ENCODE measurements at regions not wholly inside any gene's neighbourhood (a gene's known extent, or its start where the extent isn't known, plus 50 kb on each side); places are given as distances from the start of the nearest gene placed in this dataset.
A peak's percentile ranks its signal among the peaks of the same experiment; 100 is the strongest.

DNA sequence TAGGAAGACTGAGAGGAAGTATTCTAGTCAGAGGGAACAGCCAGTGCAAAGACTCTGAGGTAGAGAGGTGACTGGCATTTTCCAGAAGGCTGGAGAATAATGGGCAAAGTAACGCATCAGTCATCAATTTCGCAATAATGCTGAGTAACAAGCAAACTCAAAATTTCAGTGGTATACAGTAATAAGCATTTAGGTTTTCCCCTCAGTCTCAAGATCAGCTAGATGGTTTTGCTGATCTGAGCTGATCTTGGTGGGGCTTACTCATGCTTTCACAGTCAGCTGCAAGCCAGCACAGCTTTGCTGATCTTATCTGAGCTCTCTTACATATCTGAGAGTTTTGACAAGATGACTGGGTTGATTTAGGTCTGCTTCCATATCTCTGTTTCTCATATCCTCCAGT is 108.7 kb downstream of the TSEN15 start:
- Histone ChIP-seq H3K27me3 (replicated peaks; ENCODE audit: control insufficient read depth, insufficient read depth, low read length) (no peaks in the 10 kb centered on the region), H3K9ac (ENCODE audit: low read length) (no peak overlapping the region), H3K4me1 (ENCODE audit: control insufficient read depth, insufficient read depth, low read length) (peaks cover 32% of the 10 kb centered on the region), H3K4me3 (ENCODE audit: low read length) (peak overlapping the region; percentile 10), H3K9me3 (ENCODE audit: control insufficient read depth, low read length) (no peaks in the 10 kb centered on the region), H3K36me3 (ENCODE audit: control insufficient read depth, insufficient read depth, low read length, severe bottlenecking) (no peaks in the 10 kb centered on the region)
- DNase-seq (ENCODE audit: low read depth): peak; percentile 59

DNA sequence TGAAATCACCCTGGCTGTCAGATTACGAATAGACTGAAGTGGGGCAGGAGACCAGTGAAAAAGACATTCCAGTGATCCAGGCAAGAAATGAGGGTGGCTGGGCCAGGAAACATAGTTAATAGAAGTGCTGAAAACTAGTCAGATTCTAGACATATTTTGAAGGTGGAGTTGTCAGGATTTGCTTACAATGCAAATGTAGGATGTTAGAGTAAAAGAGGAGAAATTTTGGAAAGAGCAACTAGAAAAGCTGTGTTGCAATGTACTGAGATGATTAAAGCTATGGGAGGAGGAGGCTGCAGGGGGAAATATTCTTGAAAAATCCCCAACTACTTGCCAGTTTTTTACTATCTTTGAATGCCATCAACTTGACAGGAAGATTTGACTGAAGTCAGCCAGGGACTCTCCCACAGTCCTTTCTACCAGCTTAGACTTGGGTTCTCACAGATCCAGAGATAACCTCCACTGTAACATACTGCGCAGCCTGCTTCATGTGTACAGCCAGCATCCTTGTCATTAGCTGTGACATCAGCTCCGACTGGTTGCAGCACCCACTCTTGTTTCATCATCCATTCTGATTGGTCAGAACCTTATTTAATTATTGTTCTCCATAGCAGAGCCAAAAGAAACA is 109.7 kb downstream of the TSEN15 start:
- Histone ChIP-seq H3K9ac (ENCODE audit: low read length) (no peak overlapping the region), H3K4me3 (ENCODE audit: low read length) (peak overlapping the region; percentile 10), H3K36me3 (ENCODE audit: control insufficient read depth, insufficient read depth, low read length, severe bottlenecking) (no peaks in the 10 kb centered on the region), H3K9me3 (ENCODE audit: control insufficient read depth, low read length) (no peaks in the 10 kb centered on the region), H3K4me1 (ENCODE audit: control insufficient read depth, insufficient read depth, low read length) (peaks cover 32% of the 10 kb centered on the region), H3K27me3 (replicated peaks; ENCODE audit: control insufficient read depth, insufficient read depth, low read length) (no peaks in the 10 kb centered on the region)
- DNase-seq (ENCODE audit: low read depth): peak; percentile 79

DNA sequence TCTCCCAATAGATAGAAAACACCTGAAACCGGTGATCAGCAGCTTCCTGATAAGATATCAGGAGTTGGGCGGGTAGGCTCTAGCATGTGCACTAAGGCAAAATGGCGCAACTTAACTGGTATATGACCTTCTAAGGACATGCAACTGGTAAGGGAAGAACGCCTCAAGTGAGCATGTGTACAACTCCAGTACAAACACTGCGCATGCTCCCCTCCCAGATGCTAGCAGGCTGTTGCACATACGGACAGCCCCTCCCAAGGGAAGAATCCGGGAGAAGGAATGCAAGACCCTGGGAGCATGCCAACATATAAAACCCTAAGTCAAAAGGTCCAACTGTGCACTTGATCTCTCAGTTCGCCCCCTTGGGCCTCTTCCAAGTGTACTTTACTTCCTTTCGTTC is 110.8 kb downstream of the TSEN15 start:
- H3K36me3 ChIP-seq (ENCODE audit: control insufficient read depth, insufficient read depth, low read length, severe bottlenecking): no peaks in the 10 kb centered on the region
- H3K4me1 ChIP-seq (ENCODE audit: control insufficient read depth, insufficient read depth, low read length): peaks cover 32% of the 10 kb centered on the region
- no peaks in the 10 kb centered on the region for H3K9me3 ChIP-seq (ENCODE audit: control insufficient read depth, low read length)
- DNase-seq (ENCODE audit: low read depth): no peak
- H3K9ac ChIP-seq (ENCODE audit: low read length): no peak overlapping the region
- H3K27me3 ChIP-seq (replicated peaks; ENCODE audit: control insufficient read depth, insufficient read depth, low read length): no peaks in the 10 kb centered on the region
- H3K4me3 ChIP-seq (ENCODE audit: low read length): no peak overlapping the region

DNA sequence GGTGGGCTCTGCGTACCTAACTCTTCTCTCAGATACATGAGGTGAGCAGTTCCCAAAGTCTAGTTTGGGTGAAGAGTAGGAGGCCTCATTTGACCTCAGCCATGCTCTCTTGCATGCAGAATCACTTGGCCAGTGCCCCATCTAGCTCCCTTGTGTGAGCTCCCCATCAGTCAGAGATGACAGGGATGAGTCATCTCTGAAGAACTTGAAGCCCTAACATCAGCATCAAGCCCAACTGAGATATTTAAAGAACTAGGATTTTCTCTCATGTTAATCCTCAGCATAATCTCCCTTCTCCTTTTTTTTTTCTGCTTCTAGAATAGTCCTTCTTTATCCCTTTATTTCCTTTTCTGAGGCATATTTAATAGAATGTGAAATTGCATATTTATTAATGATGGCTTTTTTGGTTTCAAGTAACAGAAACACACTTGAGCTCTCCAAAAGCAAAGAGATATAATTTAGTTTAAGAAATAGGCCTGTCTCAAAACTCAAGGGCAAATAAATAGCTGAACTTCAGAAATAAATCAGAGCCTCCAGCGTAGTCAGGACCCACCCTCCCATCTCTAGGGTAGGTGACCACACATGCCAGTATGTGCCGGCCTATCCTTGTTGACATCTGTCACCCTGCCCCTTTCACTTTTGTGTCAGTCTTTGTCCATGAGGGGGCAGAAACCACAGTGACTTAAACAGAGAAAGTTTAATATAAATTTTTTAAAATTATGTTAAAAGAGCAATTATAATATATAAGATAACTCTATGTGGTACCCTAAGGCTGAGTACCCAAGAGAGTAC is 112.3 kb downstream of the TSEN15 start:
- H3K4me1 ChIP-seq (ENCODE audit: control insufficient read depth, insufficient read depth, low read length): peaks cover 32% of the 10 kb centered on the region
- DNase-seq (ENCODE audit: low read depth): peak; percentile 38
- no peak overlapping the region for H3K9ac ChIP-seq (ENCODE audit: low read length)
- no peaks in the 10 kb centered on the region for H3K36me3 ChIP-seq (ENCODE audit: control insufficient read depth, insufficient read depth, low read length, severe bottlenecking)
- no peak overlapping the region for H3K4me3 ChIP-seq (ENCODE audit: low read length)
- no peaks in the 10 kb centered on the region for H3K9me3 ChIP-seq (ENCODE audit: control insufficient read depth, low read length)
- no peaks in the 10 kb centered on the region for H3K27me3 ChIP-seq (replicated peaks; ENCODE audit: control insufficient read depth, insufficient read depth, low read length)

DNA sequence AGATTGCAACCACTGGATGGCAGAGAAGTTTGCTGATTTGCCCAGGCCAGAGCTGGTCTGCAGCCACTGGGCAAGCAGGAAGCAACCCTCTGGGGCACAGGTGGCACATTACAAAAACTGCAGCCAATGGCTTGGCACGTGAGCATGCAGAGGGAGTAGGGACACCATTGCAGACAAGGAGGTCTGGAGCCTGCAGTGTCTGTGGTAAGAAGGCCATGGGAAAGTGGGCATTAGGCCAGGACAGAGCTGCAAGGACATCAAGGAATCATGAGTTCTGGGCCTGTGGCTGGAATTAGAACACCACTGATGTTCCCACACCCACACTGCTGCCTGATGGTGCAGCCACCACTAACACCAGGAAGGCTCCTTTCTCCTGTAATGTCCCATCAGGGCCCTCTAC is 113.0 kb downstream of the TSEN15 start:
- DNase-seq (ENCODE audit: low read depth): no peak
- Histone ChIP-seq H3K4me1 (ENCODE audit: control insufficient read depth, insufficient read depth, low read length) (peaks cover 32% of the 10 kb centered on the region), H3K9me3 (ENCODE audit: control insufficient read depth, low read length) (no peaks in the 10 kb centered on the region), H3K4me3 (ENCODE audit: low read length) (no peak overlapping the region), H3K9ac (ENCODE audit: low read length) (no peak overlapping the region), H3K27me3 (replicated peaks; ENCODE audit: control insufficient read depth, insufficient read depth, low read length) (no peaks in the 10 kb centered on the region), H3K36me3 (ENCODE audit: control insufficient read depth, insufficient read depth, low read length, severe bottlenecking) (no peaks in the 10 kb centered on the region)

DNA sequence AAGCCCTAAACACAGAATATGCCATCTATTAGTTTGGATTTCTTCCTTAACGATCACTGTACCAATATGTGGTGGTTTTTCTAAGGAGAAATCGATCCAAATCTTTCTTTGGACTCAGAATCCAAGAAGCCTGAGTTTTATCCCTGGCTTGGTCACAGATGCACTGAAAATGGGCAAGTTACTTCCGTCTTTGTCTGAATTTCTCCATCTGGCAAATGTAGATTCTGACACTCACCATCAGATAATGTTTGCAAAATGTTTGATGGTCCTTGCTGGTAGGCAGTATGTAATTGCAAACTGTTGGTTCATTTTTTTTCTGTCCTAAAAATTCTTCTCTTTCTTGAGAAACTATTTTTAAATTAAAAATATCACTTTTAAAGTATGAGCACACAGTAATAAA is 115.0 kb downstream of the TSEN15 start:
- H3K27me3 ChIP-seq (replicated peaks; ENCODE audit: control insufficient read depth, insufficient read depth, low read length): no peaks in the 10 kb centered on the region
- no peak for DNase-seq (ENCODE audit: low read depth)
- H3K9me3 ChIP-seq (ENCODE audit: control insufficient read depth, low read length): no peaks in the 10 kb centered on the region
- H3K4me3 ChIP-seq (ENCODE audit: low read length): no peak overlapping the region
- H3K36me3 ChIP-seq (ENCODE audit: control insufficient read depth, insufficient read depth, low read length, severe bottlenecking): no peaks in the 10 kb centered on the region
- H3K4me1 ChIP-seq (ENCODE audit: control insufficient read depth, insufficient read depth, low read length): peaks cover 21% of the 10 kb centered on the region
- H3K9ac ChIP-seq (ENCODE audit: low read length): no peak overlapping the region

DNA sequence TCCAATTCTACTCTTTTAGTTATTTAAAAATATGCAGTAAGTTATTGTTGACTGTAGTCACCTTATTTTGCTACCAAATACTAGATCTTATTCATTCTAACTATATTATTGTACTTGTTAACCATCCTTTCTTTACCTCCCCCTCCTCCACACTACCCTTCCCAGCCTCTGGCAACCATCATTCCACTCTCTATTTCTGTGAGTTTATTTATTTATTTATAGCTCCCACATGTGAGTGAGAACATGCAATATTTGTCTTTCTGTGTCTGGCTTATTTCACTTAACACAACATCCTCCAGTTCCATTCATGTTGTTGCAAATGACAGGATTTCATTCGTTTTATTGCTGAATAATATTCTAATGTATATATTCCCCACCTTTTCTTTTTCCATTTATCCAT is 115.8 kb downstream of the TSEN15 start:
- Histone ChIP-seq H3K27me3 (replicated peaks; ENCODE audit: control insufficient read depth, insufficient read depth, low read length) (no peaks in the 10 kb centered on the region), H3K4me1 (ENCODE audit: control insufficient read depth, insufficient read depth, low read length) (peaks cover 16% of the 10 kb centered on the region), H3K4me3 (ENCODE audit: low read length) (no peak overlapping the region), H3K9me3 (ENCODE audit: control insufficient read depth, low read length) (no peaks in the 10 kb centered on the region), H3K9ac (ENCODE audit: low read length) (no peak overlapping the region), H3K36me3 (ENCODE audit: control insufficient read depth, insufficient read depth, low read length, severe bottlenecking) (no peaks in the 10 kb centered on the region)
- DNase-seq (ENCODE audit: low read depth): no peak

DNA sequence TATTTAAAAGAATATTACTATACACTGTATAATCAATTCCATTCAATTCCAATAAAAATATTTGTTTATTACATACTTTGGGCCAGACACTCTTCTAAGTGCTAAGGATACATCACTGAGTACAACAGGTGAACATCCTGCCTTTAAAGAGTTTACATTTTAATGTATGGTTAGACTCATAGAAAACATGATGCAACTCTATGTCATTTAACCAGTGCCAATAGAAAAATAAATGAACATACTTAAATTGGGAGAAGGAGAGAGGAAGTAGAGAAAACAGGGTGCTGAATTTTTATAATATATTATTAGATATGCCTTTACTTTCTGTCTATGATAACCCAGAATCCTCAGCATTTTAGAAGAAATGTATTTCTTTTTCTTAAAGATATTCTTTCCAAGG is 119.2 kb downstream of the TSEN15 start:
- no peak overlapping the region for H3K9ac ChIP-seq (ENCODE audit: low read length)
- no peak for DNase-seq (ENCODE audit: low read depth)
- H3K4me1 ChIP-seq (ENCODE audit: control insufficient read depth, insufficient read depth, low read length): no peaks in the 10 kb centered on the region
- no peaks in the 10 kb centered on the region for H3K36me3 ChIP-seq (ENCODE audit: control insufficient read depth, insufficient read depth, low read length, severe bottlenecking)
- no peak overlapping the region for H3K4me3 ChIP-seq (ENCODE audit: low read length)
- no peaks in the 10 kb centered on the region for H3K27me3 ChIP-seq (replicated peaks; ENCODE audit: control insufficient read depth, insufficient read depth, low read length)
- no peaks in the 10 kb centered on the region for H3K9me3 ChIP-seq (ENCODE audit: control insufficient read depth, low read length)

DNA sequence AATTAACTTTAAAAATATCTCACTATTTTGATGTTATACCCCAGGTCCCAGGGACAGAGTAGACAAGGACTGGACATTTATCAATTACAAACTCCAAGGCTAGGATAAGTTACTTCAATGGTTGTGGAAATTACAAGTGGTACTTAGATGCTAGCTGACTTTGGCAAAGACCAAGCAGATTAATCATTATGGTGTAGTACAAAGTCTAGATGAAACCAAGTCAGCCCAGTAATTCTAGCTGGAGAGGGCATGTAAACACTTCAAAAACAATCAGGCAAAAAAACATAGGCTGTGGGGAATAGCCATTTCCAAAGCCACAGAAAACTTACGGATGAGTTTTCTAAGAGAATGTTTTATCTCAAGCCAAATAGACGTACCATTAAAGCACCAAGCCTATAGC is 124.5 kb downstream of the TSEN15 start:
- H3K27me3 ChIP-seq (replicated peaks; ENCODE audit: control insufficient read depth, insufficient read depth, low read length): no peaks in the 10 kb centered on the region
- DNase-seq (ENCODE audit: low read depth): no peak

DNA sequence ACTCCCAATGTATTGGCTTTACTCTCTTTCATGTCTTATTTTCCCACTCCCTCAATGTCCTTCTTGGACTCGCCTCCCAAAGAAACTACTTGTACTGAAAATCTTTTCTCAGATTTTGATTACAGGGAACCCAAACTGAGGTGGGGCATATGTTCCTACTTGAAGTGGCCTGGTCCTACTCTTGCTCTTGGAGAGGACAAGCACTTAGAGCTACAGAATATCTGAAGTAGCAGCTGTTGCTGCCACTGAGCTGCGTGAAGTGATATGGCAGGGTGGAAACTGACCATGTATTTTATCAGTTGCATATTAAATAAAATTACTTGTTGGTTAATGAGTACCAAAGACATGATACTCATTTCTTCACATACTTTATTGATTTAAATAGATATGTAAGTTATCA is 129.5 kb downstream of the TSEN15 start:
- no peak overlapping the region for H3K9ac ChIP-seq (ENCODE audit: low read length)

More for the DNA sequence above, 124.5 kb downstream of the TSEN15 start:
- Histone ChIP-seq H3K9me3 (ENCODE audit: control insufficient read depth, low read length) (no peaks in the 10 kb centered on the region), H3K9ac (ENCODE audit: low read length) (no peak overlapping the region), H3K36me3 (ENCODE audit: control insufficient read depth, insufficient read depth, low read length, severe bottlenecking) (no peaks in the 10 kb centered on the region), H3K4me1 (ENCODE audit: control insufficient read depth, insufficient read depth, low read length) (no peaks in the 10 kb centered on the region), H3K4me3 (ENCODE audit: low read length) (no peak overlapping the region)

DNA sequence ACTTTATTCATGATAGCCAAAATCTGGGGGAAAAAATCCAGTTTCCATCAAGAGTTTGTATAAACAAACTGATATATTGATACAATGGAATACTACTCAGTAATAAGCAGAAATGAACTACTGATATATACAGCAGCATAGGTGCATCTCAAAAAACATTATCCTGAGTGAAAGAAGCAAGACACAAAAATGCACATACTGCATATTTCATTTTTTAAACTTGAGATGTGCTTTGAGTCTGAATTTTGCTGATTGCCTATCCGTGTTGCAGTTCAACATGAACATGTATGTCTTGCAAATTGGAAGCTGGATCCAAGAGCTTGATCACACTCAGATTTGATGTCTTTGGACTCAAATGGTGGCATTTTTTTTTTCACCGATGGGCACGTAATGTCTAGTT is 132.4 kb downstream of the TSEN15 start:
- Histone ChIP-seq H3K27me3 (replicated peaks; ENCODE audit: control insufficient read depth, insufficient read depth, low read length) (no peaks in the 10 kb centered on the region), H3K4me3 (ENCODE audit: low read length) (no peak overlapping the region), H3K9me3 (ENCODE audit: control insufficient read depth, low read length) (no peaks in the 10 kb centered on the region), H3K4me1 (ENCODE audit: control insufficient read depth, insufficient read depth, low read length) (peaks cover 12% of the 10 kb centered on the region), H3K36me3 (ENCODE audit: control insufficient read depth, insufficient read depth, low read length, severe bottlenecking) (no peaks in the 10 kb centered on the region), H3K9ac (ENCODE audit: low read length) (no peak overlapping the region)
- DNase-seq (ENCODE audit: low read depth): no peak

More for the DNA sequence above, 129.5 kb downstream of the TSEN15 start:
- Histone ChIP-seq H3K27me3 (replicated peaks; ENCODE audit: control insufficient read depth, insufficient read depth, low read length) (no peaks in the 10 kb centered on the region), H3K4me1 (ENCODE audit: control insufficient read depth, insufficient read depth, low read length) (no peaks in the 10 kb centered on the region), H3K4me3 (ENCODE audit: low read length) (no peak overlapping the region), H3K36me3 (ENCODE audit: control insufficient read depth, insufficient read depth, low read length, severe bottlenecking) (no peaks in the 10 kb centered on the region), H3K9me3 (ENCODE audit: control insufficient read depth, low read length) (no peaks in the 10 kb centered on the region)
- no peak for DNase-seq (ENCODE audit: low read depth)
